ENCODE measurements at regions not wholly inside any gene's neighbourhood (a gene's known extent, or its start where the extent isn't known, plus 50 kb on each side); places are given as distances from the start of the nearest gene placed in this dataset.

DNA sequence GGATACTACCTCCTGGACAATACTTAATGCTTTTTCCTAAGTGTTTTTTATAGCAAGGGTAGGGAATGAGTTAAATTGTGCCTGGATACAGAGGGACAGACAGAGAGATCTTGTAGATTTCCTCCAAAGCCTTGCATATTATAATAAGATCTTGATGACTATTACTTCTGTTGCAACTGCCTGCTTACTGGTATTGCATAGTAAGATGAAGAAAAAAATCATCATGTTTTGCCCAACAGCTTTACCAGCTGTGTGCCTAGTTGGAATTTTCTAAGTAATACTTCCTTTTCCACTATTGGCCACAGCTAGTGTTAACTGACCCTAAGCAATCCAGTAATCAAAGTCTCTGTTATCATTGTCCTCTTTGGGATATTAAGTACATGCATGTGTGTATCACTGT, 139.0 kb downstream of the DCK start:
- no peak overlapping the region for H4K5ac ChIP-seq (ENCODE audit: insufficient read length, low read depth, low read length)
- H3K18ac ChIP-seq (ENCODE audit: extremely low read depth, low read length), result no peak overlapping the region
- H2BK15ac ChIP-seq (ENCODE audit: low read length), result no peak overlapping the region
- H4K91ac ChIP-seq (replicated peaks; ENCODE audit: insufficient read length, low read length), result no peak overlapping the region
- no peak overlapping the region for H2BK5ac ChIP-seq (ENCODE audit: low read depth, low read length)
- H2BK12ac ChIP-seq (ENCODE audit: low read depth, low read length), result no peak overlapping the region
- no peak overlapping the region for H3K4ac ChIP-seq (replicated peaks; ENCODE audit: insufficient read length, low read depth, low read length)
- H2BK120ac ChIP-seq (replicated peaks; ENCODE audit: low read depth, low read length), result no peak overlapping the region
- no peaks in the 10 kb centered on the region for H3K79me2 ChIP-seq (ENCODE audit: control insufficient read depth in 1 of 2, insufficient read depth in 2 of 2, low read length in 2 of 2)
- H3K9me3 ChIP-seq (ENCODE audit: insufficient read depth in 2 of 2, low read depth in 1 of 2, low read length in 1 of 2), result no peaks in the 10 kb centered on the region
- no peak overlapping the region for H3K4me2 ChIP-seq (ENCODE audit: insufficient read depth in 1 of 2, low read depth in 2 of 2, low read length in 2 of 2)
- H3K79me1 ChIP-seq (ENCODE audit: low read depth, low read length), result no peaks in the 10 kb centered on the region
- H3K23me2 ChIP-seq (ENCODE audit: low read depth, low read length), result no peaks in the 10 kb centered on the region
- H3K14ac ChIP-seq (ENCODE audit: insufficient read length), result no peak overlapping the region
- no peak overlapping the region for H2BK20ac ChIP-seq (ENCODE audit: low read length)
- H3K27me3 ChIP-seq (replicated peaks in 1 of 4; ENCODE audit: control insufficient read depth in 3 of 4, extremely low read depth in 1 of 4, insufficient read depth in 3 of 4, low read length in 3 of 4), result no peaks in the 10 kb centered on the region
- POLR2A ChIA-PET (ENCODE audit: partially characterized antibody), result no interaction called here
- DNase-seq (ENCODE audit: low read depth in 1 of 2, low spot score in 2 of 2) (no peak), FAIRE-seq (no peak)
- H3K56ac ChIP-seq (replicated peaks; ENCODE audit: insufficient read length, low read depth, low read length), result no peak overlapping the region
- no peaks in the 10 kb centered on the region; a peak in 1 of 8 replicates for H3K36me3 ChIP-seq (ENCODE audit: control insufficient read depth in 2 of 4, insufficient read depth in 4 of 4, low read length in 3 of 4)
- no peak overlapping the region for H3K23ac ChIP-seq (ENCODE audit: insufficient read length)
- H2AK5ac ChIP-seq (ENCODE audit: low read depth, low read length), result no peak overlapping the region
- CTCF ChIA-PET (ENCODE audit: partially characterized antibody), result interaction anchor here (0.6 to 1.7 kb wide), 10 partner anchors 9 to 577 kb away, joined by 3 to 4 read pairs (median 3); no protein-coding TSS in a partner anchor
- no peak for TF ChIP-seq ATF2 (IDR thresholded peaks at IDR 0.05; ENCODE audit: low read length)
- no peak for TF ChIP-seq MAFK (IDR thresholded peaks at IDR 0.05; ENCODE audit: low read depth, low read length)
- no peak overlapping the region for H3K4me3 ChIP-seq (ENCODE audit: extremely low read depth in 1 of 4, insufficient read depth in 2 of 4, low read depth in 3 of 4, low read length in 4 of 4)
- no peaks in the 10 kb centered on the region for H3K4me1 ChIP-seq (replicated peaks in 1 of 4; ENCODE audit: control insufficient read depth in 3 of 4, insufficient read depth in 4 of 4, low read length in 3 of 4)
- no peak overlapping the region for H3K9ac ChIP-seq (replicated peaks in 1 of 4; ENCODE audit: extremely low read depth in 1 of 4, low read depth in 3 of 4, low read length in 3 of 4)
- no peaks in the 10 kb centered on the region for H4K20me1 ChIP-seq (replicated peaks in 1 of 2; ENCODE audit: control insufficient read depth in 1 of 2, insufficient read depth in 2 of 2, low read length in 2 of 2)
- no peak overlapping the region for H3K27ac ChIP-seq (ENCODE audit: low read depth, low read length)
- no peak overlapping the region for H2AFZ ChIP-seq (ENCODE audit: low read length)
- no peak overlapping the region for H4K8ac ChIP-seq (ENCODE audit: extremely low read depth, insufficient read depth, low read length)
